GM18498 (cell line): ENCODE measurements at regions not wholly inside any gene's neighbourhood (a gene's known extent, or its start where the extent isn't known, plus 50 kb on each side); places are given as distances from the start of the nearest gene placed in this dataset.
"Not testable (repeated sequence)": the region's sequence is repeated elsewhere in the genome, so short reads cannot be mapped to it uniquely, and the experiment has no call there.

Source experiments
- ATAC-seq: cut with Tn5 transposase; IDR thresholded peaks from one replicate; pipeline ENCODE4 v1.9.1; 2021; ENCODE audit warnings: mild to moderate bottlenecking, moderate library complexity; ENCODE audit not compliant: unreplicated experiment

- ATAC-seq: no peak
Observed at GRCh38 chr6:56840467-56841380, 114.2 kb upstream of the BEND6 start.

- no peak for ATAC-seq
Observed at GRCh38 chr6:56839533-56840183, 115.2 kb upstream of the BEND6 start.

GRCh38 chr6:56838965-56839364, 115.9 kb upstream of the BEND6 start:
- ATAC-seq: no peak

GRCh38 chr6:56838016-56838555, 116.8 kb upstream of the BEND6 start:
- ATAC-seq: no peak

GRCh38 chr6:56837322-56837894, 117.5 kb upstream of the BEND6 start:
- no peak for ATAC-seq

- no peak for ATAC-seq
Observed at GRCh38 chr6:56835612-56836011, 119.3 kb upstream of the BEND6 start.

- no peak for ATAC-seq
Observed at GRCh38 chr6:56833873-56834272, 121.0 kb upstream of the BEND6 start.

- peak; percentile 43 for ATAC-seq
Observed at GRCh38 chr6:56833127-56833791, 121.6 kb upstream of the BEND6 start.

GRCh38 chr6:56832225-56832624, 122.7 kb upstream of the BEND6 start:
- ATAC-seq: no peak

- ATAC-seq: no peak
Observed at GRCh38 chr6:56831334-56831733, 123.6 kb upstream of the BEND6 start.

GRCh38 chr6:56827908-56828649, 126.8 kb upstream of the BEND6 start:
- no peak for ATAC-seq

- ATAC-seq: not testable (repeated sequence)
Observed at GRCh38 chr6:56824431-56824830, 130.5 kb upstream of the BEND6 start.

GRCh38 chr6:56821005-56821432, 133.9 kb upstream of the BEND6 start:
- ATAC-seq: no peak

- ATAC-seq: no peak
Observed at GRCh38 chr6:56820060-56820459, 134.8 kb upstream of the BEND6 start.

- no peak for ATAC-seq
Observed at GRCh38 chr6:56819604-56820003, 135.3 kb upstream of the BEND6 start.

GRCh38 chr6:56816370-56816769, 138.5 kb upstream of the BEND6 start:
- ATAC-seq: no peak

GRCh38 chr6:56815436-56815835, 139.5 kb upstream of the BEND6 start:
- ATAC-seq: no peak

GRCh38 chr6:56814802-56815201, 140.1 kb upstream of the BEND6 start:
- ATAC-seq: peak; percentile 12

- peak; percentile 72 for ATAC-seq
Observed at GRCh38 chr6:56814308-56814707, 140.6 kb upstream of the BEND6 start.

- not testable (repeated sequence) for ATAC-seq
Observed at GRCh38 chr6:56812851-56813250, 142.1 kb upstream of the BEND6 start.
